GM18858 (cell line): ENCODE measurements at regions not wholly inside any gene's neighbourhood (a gene's known extent, or its start where the extent isn't known, plus 50 kb on each side); places are given as distances from the start of the nearest gene placed in this dataset.
"Not testable (repeated sequence)": the region's sequence is repeated elsewhere in the genome, so short reads cannot be mapped to it uniquely, and the experiment has no call there.

Experiments
- ATAC-seq: cut with Tn5 transposase; IDR thresholded peaks from one replicate; pipeline ENCODE4 v1.9.1; 2021; ENCODE audit not compliant: unreplicated experiment

DNA sequence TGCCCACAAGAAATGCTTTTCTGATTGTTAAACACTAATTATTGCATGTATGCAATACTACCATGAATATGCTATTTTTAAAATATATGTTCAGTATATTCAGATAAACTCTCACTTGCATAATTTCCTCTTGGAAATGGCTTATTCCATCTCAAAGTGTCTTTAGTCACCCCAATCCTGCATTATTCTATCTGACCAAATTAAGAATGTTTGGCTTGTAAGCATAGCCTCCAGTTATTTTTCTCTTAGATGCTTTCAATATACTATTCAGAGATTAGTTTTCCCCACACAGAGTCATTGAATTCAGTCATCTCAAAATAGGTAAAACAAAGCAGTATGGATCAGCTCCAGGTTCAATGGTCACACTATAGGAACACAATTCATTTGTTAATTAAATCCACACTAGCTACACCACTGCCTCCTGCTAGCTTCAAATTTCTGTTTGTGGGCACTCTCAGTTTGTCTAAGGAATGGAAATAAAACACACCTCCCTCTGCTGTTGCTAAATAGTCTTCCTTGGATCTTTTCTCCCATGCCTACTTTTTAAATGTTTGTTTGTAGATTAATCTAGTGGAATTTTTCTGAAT is 134.6 kb upstream of the TBCA start:
- no peak for ATAC-seq

- no peak for ATAC-seq
Measured at GRCh38 chr5:77909237-77909636, 133.1 kb upstream of the TBCA start.

GRCh38 chr5:77908787-77909186 is 132.6 kb upstream of the TBCA start:
- no peak for ATAC-seq

- ATAC-seq, result no peak
Measured at GRCh38 chr5:77907786-77908185, 131.6 kb upstream of the TBCA start.

DNA sequence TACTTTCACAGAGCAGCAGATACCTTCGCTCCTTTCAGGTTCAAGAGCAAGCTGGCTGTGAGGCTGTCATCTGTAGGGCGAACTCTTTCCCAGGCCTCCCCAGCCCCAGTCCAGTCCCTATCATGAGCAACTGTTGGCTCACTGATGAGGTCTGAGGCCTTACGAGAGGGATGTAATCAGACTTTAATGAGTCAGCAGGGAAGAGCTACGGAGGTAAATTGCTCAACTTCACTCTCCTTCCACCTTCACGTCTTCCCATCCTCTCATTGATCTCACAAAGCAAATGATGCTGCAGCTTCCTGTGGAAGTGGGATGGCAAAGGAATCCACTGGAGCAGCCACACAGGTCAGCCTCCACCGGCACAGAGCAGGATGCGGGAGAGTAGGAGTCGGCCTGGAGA is 130.7 kb upstream of the TBCA start:
- no peak for ATAC-seq

- no peak for ATAC-seq
Measured at GRCh38 chr5:77904362-77904761, 128.2 kb upstream of the TBCA start.

GRCh38 chr5:77900691-77901090 is 124.6 kb upstream of the TBCA start:
- ATAC-seq, result no peak

DNA sequence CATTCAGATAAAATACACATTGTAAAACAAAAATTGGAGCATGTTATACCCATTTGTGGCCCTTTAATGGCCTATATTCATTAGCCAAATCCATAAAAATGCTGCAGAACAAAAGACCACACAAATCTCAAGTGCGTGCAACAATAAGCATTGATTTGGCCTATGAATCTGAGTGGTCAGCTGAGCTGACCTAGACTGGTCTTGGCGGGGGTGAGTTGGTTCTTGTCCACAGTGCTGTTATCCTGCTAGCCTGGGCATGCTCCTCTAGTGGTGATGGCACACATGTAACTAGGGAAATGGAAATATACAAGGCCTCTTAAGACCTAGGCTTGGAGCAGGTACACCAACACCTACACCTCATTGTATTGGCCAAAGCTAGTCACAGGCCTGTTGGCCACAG is 122.2 kb upstream of the TBCA start:
- no peak for ATAC-seq

GRCh38 chr5:77896338-77896737 is 120.2 kb upstream of the TBCA start:
- ATAC-seq, result no peak

GRCh38 chr5:77894103-77894502 is 118.0 kb upstream of the TBCA start:
- not testable (repeated sequence) for ATAC-seq

DNA sequence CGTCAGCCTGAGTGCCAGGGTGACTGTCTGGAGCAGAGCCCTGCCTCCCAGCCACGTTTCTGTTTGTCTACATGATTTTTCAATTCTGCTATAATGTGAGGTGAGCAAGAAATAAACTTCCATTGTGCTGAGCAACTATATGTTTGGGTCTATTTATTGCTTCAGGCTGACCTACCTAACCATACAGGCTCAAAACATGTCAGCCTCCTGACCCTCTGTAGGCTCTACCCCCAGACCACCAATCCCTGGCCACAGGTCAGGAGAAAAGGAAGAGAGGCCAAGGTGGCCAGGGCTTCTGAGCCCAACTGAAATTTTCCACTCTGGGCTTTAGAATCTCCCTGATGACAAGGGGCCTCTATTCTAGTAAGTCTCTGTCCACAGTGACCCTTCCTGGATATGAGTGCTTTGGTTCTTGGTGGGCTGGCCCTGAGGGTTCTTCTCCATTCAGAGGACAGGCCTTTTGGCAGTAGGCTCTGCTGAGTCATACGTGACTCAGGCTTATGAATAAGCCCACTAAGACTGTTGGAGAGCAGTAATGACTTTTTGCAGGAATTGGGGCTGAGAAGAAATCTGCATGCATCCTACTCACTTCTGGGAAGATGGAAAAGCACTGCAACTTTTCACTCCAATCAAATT is 117.2 kb upstream of the TBCA start:
- ATAC-seq, result no peak

- ATAC-seq, result no peak
Measured at GRCh38 chr5:77892061-77893010, 116.2 kb upstream of the TBCA start.

DNA sequence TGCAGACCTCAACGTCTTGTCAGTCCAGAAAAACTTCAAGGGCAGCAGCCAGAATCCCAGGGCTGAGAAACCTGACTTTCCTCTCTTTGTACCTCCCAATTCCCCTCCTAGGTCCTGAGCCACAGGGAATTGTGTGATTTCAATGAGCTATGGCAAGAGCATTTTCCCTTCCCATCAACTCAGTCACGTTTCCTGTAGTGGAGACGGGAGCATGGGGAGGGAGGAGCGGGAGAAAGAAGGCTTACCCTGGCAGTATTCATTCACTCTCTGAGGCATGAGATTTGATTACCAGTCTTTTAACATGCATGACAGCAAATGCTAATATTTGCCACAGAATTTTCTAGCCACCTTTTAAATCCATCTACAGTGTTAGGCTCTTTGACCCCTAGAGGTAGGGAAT is 109.4 kb upstream of the TBCA start:
- no peak for ATAC-seq

DNA sequence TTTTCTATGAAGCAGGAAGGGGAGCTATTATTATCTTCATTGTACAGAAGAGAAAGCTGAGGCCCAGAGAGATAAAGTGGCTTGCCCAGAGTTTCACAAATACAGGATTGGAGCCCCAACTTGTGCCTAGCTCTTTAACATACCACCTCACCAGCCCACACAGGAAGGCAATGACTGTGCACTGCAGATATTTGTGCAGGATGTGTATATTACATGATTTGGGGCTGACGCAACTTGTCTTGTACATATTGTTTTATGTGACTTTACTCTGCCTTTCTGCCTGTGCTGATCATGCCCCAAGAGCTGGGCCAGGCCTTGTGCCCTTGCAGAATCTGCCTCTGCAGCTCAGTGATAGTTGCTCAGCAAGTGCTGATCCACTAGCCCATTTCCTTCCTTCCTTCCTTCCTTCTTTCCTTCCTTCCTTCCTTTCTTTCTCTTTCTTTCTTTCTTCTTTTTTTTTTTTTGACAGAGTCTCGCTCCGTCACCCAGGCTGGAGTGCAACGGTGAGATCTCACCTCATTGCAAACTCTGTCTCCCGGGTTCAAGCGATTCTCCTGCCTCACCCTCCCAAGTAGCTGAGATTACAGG is 106.6 kb upstream of the TBCA start:
- no peak for ATAC-seq

- no peak for ATAC-seq
Measured at GRCh38 chr5:77881528-77881927, 105.4 kb upstream of the TBCA start.

DNA sequence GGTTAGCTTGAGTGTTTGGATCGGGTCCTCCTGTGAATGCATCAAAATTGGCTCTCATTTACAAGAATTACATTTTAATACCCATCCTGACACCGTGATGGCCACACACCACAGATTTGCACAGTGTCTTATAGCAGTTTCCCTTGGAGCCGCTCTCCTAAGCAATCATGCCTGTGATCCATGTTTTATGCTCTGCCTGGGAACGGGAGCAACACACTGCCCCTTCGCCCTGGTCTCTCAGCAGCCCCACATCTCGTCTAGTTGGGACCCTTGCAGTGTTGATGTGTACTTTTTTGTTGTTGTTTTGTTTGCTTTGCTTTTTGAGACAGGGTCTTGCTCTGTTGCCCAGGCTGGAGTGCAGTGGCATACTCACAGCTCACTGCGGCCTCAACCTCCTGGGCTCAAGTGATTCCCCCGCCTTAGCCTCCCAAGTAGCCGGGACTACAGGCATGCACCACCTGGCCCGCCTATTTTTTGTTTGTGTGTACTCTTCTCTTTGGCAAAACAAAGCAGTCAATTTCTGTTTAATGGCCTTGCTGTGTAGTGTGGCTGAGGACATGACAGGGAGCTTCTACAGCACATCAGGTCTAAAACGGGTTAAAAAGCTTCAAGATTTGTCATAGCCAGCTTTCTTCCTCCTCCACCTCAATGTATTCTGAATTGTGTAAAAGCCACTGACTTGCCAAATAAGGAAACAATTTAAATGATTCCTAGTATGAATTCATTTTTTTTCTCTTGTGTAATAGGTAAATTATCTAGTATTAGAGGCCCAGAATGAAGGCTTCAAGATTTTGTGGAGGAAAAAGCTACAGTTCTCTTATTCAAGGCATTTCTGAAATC is 101.6 kb upstream of the TBCA start:
- no peak for ATAC-seq

- ATAC-seq, result no peak
Measured at GRCh38 chr5:77876862-77877502, 100.8 kb upstream of the TBCA start.

- no peak for ATAC-seq
Measured at GRCh38 chr5:77876316-77876715, 100.2 kb upstream of the TBCA start.

DNA sequence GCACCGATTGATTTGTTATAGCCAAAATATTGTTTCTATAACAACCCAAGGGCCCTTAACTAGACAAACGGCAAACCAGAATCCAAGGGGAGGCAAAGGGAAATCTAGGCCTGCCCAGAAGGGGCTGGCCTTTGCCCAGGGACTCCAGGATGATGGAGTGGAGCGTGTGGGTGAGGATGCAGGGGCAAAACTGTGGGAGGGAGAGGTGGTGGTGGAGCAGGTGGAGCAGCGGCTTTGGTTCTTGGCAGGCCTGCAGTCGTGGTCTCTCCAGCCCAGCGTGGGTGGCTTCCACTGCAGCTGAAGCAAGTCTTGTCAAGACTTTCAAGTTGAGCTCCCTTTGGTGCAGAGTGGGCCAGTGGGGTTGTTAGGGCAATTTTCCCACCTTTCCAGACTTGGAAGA is 98.6 kb upstream of the TBCA start:
- ATAC-seq, result no peak

GRCh38 chr5:77873239-77873638 is 97.1 kb upstream of the TBCA start:
- no peak for ATAC-seq
